ENCODE measurements at regions not wholly inside any gene's neighbourhood (a gene's known extent, or its start where the extent isn't known, plus 50 kb on each side); places are given as distances from the start of the nearest gene placed in this dataset.

GRCh38 chr10:46171661-46172060 lies 115.1 kb upstream of the ANTXRL start:
- H3K4me3 Mint-ChIP-seq, result no peak overlapping the region
- Histone ChIP-seq H3K27me3 (ENCODE audit: insufficient read depth) (no peaks in the 10 kb centered on the region), H4K20me1 (replicated peaks; ENCODE audit: insufficient read depth) (no peaks in the 10 kb centered on the region), H3K4me3 (no peak overlapping the region), H3F3A (replicated peaks; ENCODE audit: low read depth) (no peaks in the 10 kb centered on the region), H3K4me2 (no peak overlapping the region), H3K36me3 (ENCODE audit: insufficient read depth) (no peaks in the 10 kb centered on the region), H2AFZ (no peak overlapping the region), H3K27ac (ENCODE audit: low read depth) (no peak overlapping the region), H3K79me2 (replicated peaks; ENCODE audit: insufficient read depth) (no peaks in the 10 kb centered on the region), H3K4me1 (ENCODE audit: insufficient read depth) (peaks cover 22% of the 10 kb centered on the region), H3K9me2 (ENCODE audit: insufficient read depth) (no peaks in the 10 kb centered on the region)
- H3K27ac Mint-ChIP-seq, result no peak overlapping the region
- H3K4me1 Mint-ChIP-seq, result peaks cover 21% of the 10 kb centered on the region
- TF ChIP-seq EZH2phosphoT487 (IDR thresholded peaks at IDR 0.05; ENCODE audit: unreplicated experiment) (no peak), NANOG (IDR thresholded peaks at IDR 0.05; ENCODE audit: borderline replicate concordance) (no peak), STAT1 (IDR thresholded peaks at IDR 0.05; ENCODE audit: unreplicated experiment) (no peak), JUNB (IDR thresholded peaks at IDR 0.05; ENCODE audit: unreplicated experiment) (no peak), CREB1 (CRISPR knock-in tag; IDR thresholded peaks at IDR 0.05; ENCODE audit: low read depth) (no peak), ZNF114 (CRISPR knock-in tag; IDR thresholded peaks at IDR 0.05) (no peak), ETS1 (IDR thresholded peaks at IDR 0.05) (no peak), EZH2 (IDR thresholded peaks at IDR 0.05; ENCODE audit: low read depth, unreplicated experiment) (no peak)
- TF ChIP-seq, protein P1, sequence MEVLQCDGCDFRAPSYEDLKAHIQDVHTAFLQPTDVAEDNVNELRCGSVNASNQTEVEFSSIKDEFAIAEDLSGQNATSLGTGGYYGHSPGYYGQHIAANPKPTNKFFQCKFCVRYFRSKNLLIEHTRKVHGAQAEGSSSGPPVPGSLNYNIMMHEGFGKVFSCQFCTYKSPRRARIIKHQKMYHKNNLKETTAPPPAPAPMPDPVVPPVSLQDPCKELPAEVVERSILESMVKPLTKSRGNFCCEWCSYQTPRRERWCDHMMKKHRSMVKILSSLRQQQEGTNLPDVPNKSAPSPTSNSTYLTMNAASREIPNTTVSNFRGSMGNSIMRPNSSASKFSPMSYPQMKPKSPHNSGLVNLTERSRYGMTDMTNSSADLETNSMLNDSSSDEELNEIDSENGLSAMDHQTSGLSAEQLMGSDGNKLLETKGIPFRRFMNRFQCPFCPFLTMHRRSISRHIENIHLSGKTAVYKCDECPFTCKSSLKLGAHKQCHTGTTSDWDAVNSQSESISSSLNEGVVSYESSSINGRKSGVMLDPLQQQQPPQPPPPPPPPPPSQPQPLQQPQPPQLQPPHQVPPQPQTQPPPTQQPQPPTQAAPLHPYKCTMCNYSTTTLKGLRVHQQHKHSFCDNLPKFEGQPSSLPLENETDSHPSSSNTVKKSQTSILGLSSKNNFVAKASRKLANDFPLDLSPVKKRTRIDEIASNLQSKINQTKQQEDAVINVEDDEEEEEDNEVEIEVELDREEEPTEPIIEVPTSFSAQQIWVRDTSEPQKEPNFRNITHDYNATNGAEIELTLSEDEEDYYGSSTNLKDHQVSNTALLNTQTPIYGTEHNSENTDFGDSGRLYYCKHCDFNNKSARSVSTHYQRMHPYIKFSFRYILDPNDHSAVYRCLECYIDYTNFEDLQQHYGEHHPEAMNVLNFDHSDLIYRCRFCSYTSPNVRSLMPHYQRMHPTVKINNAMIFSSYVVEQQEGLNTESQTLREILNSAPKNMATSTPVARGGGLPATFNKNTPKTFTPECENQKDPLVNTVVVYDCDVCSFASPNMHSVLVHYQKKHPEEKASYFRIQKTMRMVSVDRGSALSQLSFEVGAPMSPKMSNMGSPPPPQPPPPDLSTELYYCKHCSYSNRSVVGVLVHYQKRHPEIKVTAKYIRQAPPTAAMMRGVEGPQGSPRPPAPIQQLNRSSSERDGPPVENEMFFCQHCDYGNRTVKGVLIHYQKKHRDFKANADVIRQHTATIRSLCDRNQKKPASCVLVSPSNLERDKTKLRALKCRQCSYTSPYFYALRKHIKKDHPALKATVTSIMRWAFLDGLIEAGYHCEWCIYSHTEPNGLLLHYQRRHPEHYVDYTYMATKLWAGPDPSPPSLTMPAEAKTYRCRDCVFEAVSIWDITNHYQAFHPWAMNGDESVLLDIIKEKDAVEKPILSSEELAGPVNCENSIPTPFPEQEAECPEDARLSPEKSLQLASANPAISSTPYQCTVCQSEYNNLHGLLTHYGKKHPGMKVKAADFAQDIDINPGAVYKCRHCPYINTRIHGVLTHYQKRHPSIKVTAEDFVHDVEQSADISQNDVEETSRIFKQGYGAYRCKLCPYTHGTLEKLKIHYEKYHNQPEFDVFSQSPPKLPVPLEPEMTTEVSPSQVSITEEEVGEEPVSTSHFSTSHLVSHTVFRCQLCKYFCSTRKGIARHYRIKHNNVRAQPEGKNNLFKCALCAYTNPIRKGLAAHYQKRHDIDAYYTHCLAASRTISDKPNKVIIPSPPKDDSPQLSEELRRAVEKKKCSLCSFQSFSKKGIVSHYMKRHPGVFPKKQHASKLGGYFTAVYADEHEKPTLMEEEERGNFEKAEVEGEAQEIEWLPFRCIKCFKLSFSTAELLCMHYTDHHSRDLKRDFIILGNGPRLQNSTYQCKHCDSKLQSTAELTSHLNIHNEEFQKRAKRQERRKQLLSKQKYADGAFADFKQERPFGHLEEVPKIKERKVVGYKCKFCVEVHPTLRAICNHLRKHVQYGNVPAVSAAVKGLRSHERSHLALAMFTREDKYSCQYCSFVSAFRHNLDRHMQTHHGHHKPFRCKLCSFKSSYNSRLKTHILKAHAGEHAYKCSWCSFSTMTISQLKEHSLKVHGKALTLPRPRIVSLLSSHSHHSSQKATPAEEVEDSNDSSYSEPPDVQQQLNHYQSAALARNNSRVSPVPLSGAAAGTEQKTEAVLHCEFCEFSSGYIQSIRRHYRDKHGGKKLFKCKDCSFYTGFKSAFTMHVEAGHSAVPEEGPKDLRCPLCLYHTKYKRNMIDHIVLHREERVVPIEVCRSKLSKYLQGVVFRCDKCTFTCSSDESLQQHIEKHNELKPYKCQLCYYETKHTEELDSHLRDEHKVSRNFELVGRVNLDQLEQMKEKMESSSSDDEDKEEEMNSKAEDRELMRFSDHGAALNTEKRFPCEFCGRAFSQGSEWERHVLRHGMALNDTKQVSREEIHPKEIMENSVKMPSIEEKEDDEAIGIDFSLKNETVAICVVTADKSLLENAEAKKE (CRISPR knock-in tag; IDR thresholded peaks at IDR 0.05), result no peak
- TF ChIP-seq, protein P2, sequence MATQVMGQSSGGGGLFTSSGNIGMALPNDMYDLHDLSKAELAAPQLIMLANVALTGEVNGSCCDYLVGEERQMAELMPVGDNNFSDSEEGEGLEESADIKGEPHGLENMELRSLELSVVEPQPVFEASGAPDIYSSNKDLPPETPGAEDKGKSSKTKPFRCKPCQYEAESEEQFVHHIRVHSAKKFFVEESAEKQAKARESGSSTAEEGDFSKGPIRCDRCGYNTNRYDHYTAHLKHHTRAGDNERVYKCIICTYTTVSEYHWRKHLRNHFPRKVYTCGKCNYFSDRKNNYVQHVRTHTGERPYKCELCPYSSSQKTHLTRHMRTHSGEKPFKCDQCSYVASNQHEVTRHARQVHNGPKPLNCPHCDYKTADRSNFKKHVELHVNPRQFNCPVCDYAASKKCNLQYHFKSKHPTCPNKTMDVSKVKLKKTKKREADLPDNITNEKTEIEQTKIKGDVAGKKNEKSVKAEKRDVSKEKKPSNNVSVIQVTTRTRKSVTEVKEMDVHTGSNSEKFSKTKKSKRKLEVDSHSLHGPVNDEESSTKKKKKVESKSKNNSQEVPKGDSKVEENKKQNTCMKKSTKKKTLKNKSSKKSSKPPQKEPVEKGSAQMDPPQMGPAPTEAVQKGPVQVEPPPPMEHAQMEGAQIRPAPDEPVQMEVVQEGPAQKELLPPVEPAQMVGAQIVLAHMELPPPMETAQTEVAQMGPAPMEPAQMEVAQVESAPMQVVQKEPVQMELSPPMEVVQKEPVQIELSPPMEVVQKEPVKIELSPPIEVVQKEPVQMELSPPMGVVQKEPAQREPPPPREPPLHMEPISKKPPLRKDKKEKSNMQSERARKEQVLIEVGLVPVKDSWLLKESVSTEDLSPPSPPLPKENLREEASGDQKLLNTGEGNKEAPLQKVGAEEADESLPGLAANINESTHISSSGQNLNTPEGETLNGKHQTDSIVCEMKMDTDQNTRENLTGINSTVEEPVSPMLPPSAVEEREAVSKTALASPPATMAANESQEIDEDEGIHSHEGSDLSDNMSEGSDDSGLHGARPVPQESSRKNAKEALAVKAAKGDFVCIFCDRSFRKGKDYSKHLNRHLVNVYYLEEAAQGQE (IDR thresholded peaks at IDR 0.05; ENCODE audit: unreplicated experiment), result no peak
- no peaks in the 10 kb centered on the region for H3K36me3 Mint-ChIP-seq (ENCODE audit: low read depth)
- no peak for DNase-seq (ENCODE audit: low spot score)
- no peaks in the 10 kb centered on the region for H3K9me3 Mint-ChIP-seq
- ATAC-seq, result no peak
- H3K27me3 Mint-ChIP-seq (ENCODE audit: insufficient read depth, low read depth, poor library complexity), result no peaks in the 10 kb centered on the region

Measured in GM23338 (cell line).